Stimulated activated naive CD8-positive, alpha-beta T cell treated with anti-CD3 and anti-CD28 coated beads, Interleukin-15, Interleukin-2, amounts not matched to agents 100 U/mL and 50 U/mL, for 24 hours (primary cell): ENCODE measurements at regions not wholly inside any gene's neighbourhood (a gene's known extent, or its start where the extent isn't known, plus 50 kb on each side); places are given as distances from the start of the nearest gene placed in this dataset.

Experiments used
- ATAC-seq: fragments of 150-1000 bp; cut with Tn5 transposase; one replicate; pipeline ENCODE4 v1.10.0; 2021
- DNase-seq: peaks from one replicate; pipeline ENCODE4 v3.0.0; 2021

GRCh38 chr15:62612771-62613170, 429.8 kb upstream of the TPM1 start:
- DNase-seq (no peak), ATAC-seq (no peak)

- ATAC-seq = no peak
Measured at GRCh38 chr15:62616746-62617145, 425.8 kb upstream of the TPM1 start.

GRCh38 chr15:62617741-62618140, 424.8 kb upstream of the TPM1 start:
- no peak for ATAC-seq
- DNase-seq = no peak

More at GRCh38 chr15:62616746-62617145, 425.8 kb upstream of the TPM1 start:
- no peak for DNase-seq

- ATAC-seq (no peak), DNase-seq (no peak)
Measured at GRCh38 chr15:62618432-62618831, 424.1 kb upstream of the TPM1 start.

- ATAC-seq (no peak), DNase-seq (no peak)
Measured at GRCh38 chr15:62618846-62619504, 423.6 kb upstream of the TPM1 start.

GRCh38 chr15:62619526-62619925, 423.0 kb upstream of the TPM1 start:
- ATAC-seq (no peak), DNase-seq (no peak)

- ATAC-seq (no peak), DNase-seq (no peak)
Measured at GRCh38 chr15:62622775-62623174, 419.8 kb upstream of the TPM1 start.

- ATAC-seq = peak; percentile 65
Measured at GRCh38 chr15:62624547-62625378, 417.8 kb upstream of the TPM1 start.

GRCh38 chr15:62625429-62626033, 417.0 kb upstream of the TPM1 start:
- ATAC-seq = no peak
- no peak for DNase-seq

More at GRCh38 chr15:62624547-62625378, 417.8 kb upstream of the TPM1 start:
- no peak for DNase-seq

- DNase-seq (no peak), ATAC-seq (no peak)
Measured at GRCh38 chr15:62626903-62627302, 415.6 kb upstream of the TPM1 start.

GRCh38 chr15:62631076-62631724, 411.3 kb upstream of the TPM1 start:
- DNase-seq (no peak), ATAC-seq (no peak)

GRCh38 chr15:62636823-62637573, 405.5 kb upstream of the TPM1 start:
- no peak for ATAC-seq
- no peak for DNase-seq

- DNase-seq = no peak
- ATAC-seq = no peak
Measured at GRCh38 chr15:62637574-62637897, 405.0 kb upstream of the TPM1 start.

- no peak for ATAC-seq
- DNase-seq = no peak
Measured at GRCh38 chr15:62637950-62638619, 404.5 kb upstream of the TPM1 start.

GRCh38 chr15:62639432-62639831, 403.1 kb upstream of the TPM1 start:
- no peak for ATAC-seq
- DNase-seq = no peak

GRCh38 chr15:62639906-62640605, 402.5 kb upstream of the TPM1 start:
- ATAC-seq (no peak), DNase-seq (no peak)

- DNase-seq (no peak), ATAC-seq (no peak)
Measured at GRCh38 chr15:62641825-62642224, 400.7 kb upstream of the TPM1 start.

- no peak for ATAC-seq
- DNase-seq = no peak
Measured at GRCh38 chr15:62643572-62643971, 399.0 kb upstream of the TPM1 start.

GRCh38 chr15:62644216-62644888, 398.2 kb upstream of the TPM1 start:
- no peak for ATAC-seq
- no peak for DNase-seq
